ENCODE measurements at regions not wholly inside any gene's neighbourhood (a gene's known extent, or its start where the extent isn't known, plus 50 kb on each side); places are given as distances from the start of the nearest gene placed in this dataset.

- TF ChIP-seq POLR2A (IDR thresholded peaks at IDR 0.05): no peak
- TF ChIP-seq CTCF (IDR thresholded peaks at IDR 0.05): no peak
- no peak for TF ChIP-seq EP300 (IDR thresholded peaks at IDR 0.05)
These were observed 104.9 kb downstream of the KLF6 start for GRCh38 chr10:3679950-3680629.
